ENCODE measurements at regions not wholly inside any gene's neighbourhood (a gene's known extent, or its start where the extent isn't known, plus 50 kb on each side); places are given as distances from the start of the nearest gene placed in this dataset.

- TF ChIP-seq POLR2A (IDR thresholded peaks at IDR 0.05) (no peak), CTCF (IDR thresholded peaks at IDR 0.05) (no peak)
Observed at GRCh38 chr20:21788082-21788481, 82.6 kb downstream of the PAX1 start.

Measured in thyroid gland (tissue), 4 donors.